Endothelial cell of umbilical vein (primary cell): ENCODE measurements at regions not wholly inside any gene's neighbourhood (a gene's known extent, or its start where the extent isn't known, plus 50 kb on each side); places are given as distances from the start of the nearest gene placed in this dataset.

Source experiments
- BruUV-seq: library from RNA; stranded (reverse); fragments of 400-500 nt; replicated peaks from 2 replicates; lab custom pipeline; 2021; lab: Mats Ljungman, UMichigan
- CTCF ChIA-PET: fragments of 300-600, 350-600 bp; sonication (Branson Sonifier 250); formaldehyde crosslinking; loops from one replicate; lab custom pipeline; 2021; ENCODE audit warnings: antibody characterized with exemption, inconsistent platforms; lab: Charles Lee
- POLR2A ChIA-PET: fragments of 300-600, 350-600 bp; sonication (Branson Sonifier 250); formaldehyde crosslinking; loops from one replicate; lab custom pipeline; 2021; ENCODE audit warnings: antibody characterized with exemption, inconsistent platforms; lab: Charles Lee
- DNase-seq: peaks from one replicate; pipeline ENCODE4 v3.0.0-alpha.2; 2011; ENCODE audit warnings: low read depth, low spot score
- FAIRE-seq: peaks from 2 replicates; lab custom pipeline; 2011; peaks lifted over from hg19 to GRCh38; lab: Jason Lieb, UNC
- H2AFZ ChIP-seq: 2 replicates; pipeline ENCODE4 v1.6.0; 2012; ENCODE audit warnings: low read depth, low read length, control low read depth, inconsistent platforms
- H3K27ac ChIP-seq: 2 replicates; pipeline ENCODE4 v1.5.1; 2011; ENCODE audit warnings: low read depth, mild to moderate bottlenecking, control low read depth, low read length, moderate library complexity; ENCODE audit not compliant: insufficient read depth
- H3K27me3 ChIP-seq, 2 experiments: 2 replicates each; pipeline versions ENCODE4 v1.6.0 to v1.6.1; 2011; ENCODE audit warnings: low read length in 2 of 2, mixed read lengths in 1 of 2; ENCODE audit not compliant: control insufficient read depth in 2 of 2, insufficient read depth in 2 of 2
- H3K36me3 ChIP-seq, 2 experiments: 2 replicates in 1 of 2; 3 replicates in 1 of 2; pipeline ENCODE4 v1.5.1; 2011; ENCODE audit warnings: low read length in 2 of 2, mild to moderate bottlenecking in 1 of 2, moderate library complexity in 1 of 2; ENCODE audit not compliant: control insufficient read depth in 2 of 2, insufficient read depth in 2 of 2; ENCODE audit errors: extremely low read depth in 1 of 2
- H3K4me1 ChIP-seq: 3 replicates; pipeline ENCODE4 v1.5.1; 2011; ENCODE audit warnings: mild to moderate bottlenecking, low read length; ENCODE audit not compliant: control insufficient read depth, insufficient read depth; ENCODE audit errors: extremely low read depth
- H3K4me2 ChIP-seq: 2 replicates; pipeline ENCODE4 v1.6.1; 2011; ENCODE audit warnings: low read length, control low read depth, mixed read lengths; ENCODE audit not compliant: insufficient read depth
- H3K4me3 ChIP-seq, 3 experiments: fragments of 200-600 bp in 1 of 3; sonication (generic), shearing (Covaris generic) in 1 of 3; replicated peaks in 1 of 3; 2 replicates each; pipeline ENCODE4 v1.5.1; 2011 to 2016; ENCODE audit warnings: control low read depth in 3 of 3, low read length in 3 of 3, mild to moderate bottlenecking in 2 of 3, inconsistent platforms in 1 of 3, low read depth in 1 of 3, moderate library complexity in 1 of 3; ENCODE audit not compliant: insufficient read depth in 1 of 3
- H3K79me2 ChIP-seq: 2 replicates; pipeline ENCODE4 v1.6.0; 2012; ENCODE audit warnings: low read length, inconsistent platforms; ENCODE audit not compliant: control insufficient read depth, insufficient read depth
- H3K9ac ChIP-seq: replicated peaks from 2 replicates; pipeline ENCODE3; 2011; ENCODE audit warnings: low read length, control low read depth; ENCODE audit not compliant: insufficient read depth; ENCODE audit errors: extremely low read depth
- H3K9me1 ChIP-seq: replicated peaks from 3 replicates; pipeline ENCODE4 v1.6.0; 2011; ENCODE audit warnings: mild to moderate bottlenecking, low read length; ENCODE audit not compliant: control insufficient read depth, insufficient read depth; ENCODE audit errors: extremely low read depth
- H3K9me3 ChIP-seq: replicated peaks from 2 replicates; pipeline ENCODE4 v1.5.1; 2012; ENCODE audit warnings: low read length, inconsistent platforms; ENCODE audit not compliant: control insufficient read depth, insufficient read depth
- H4K20me1 ChIP-seq: replicated peaks from 2 replicates; pipeline ENCODE3; 2011; ENCODE audit warnings: mild to moderate bottlenecking, low read length; ENCODE audit not compliant: control insufficient read depth, insufficient read depth; ENCODE audit errors: extremely low read depth
- CTCF ChIP-seq, 2 donors: IDR thresholded peaks; 1 replicate in 1 of 2; 2 replicates in 1 of 2; pipeline ENCODE4 v1.5.1; 2011; ENCODE audit warnings: low read length in 2 of 2, mild to moderate bottlenecking in 2 of 2, moderate library complexity in 2 of 2, control low read depth in 1 of 2, inconsistent platforms in 1 of 2, low read depth in 1 of 2; ENCODE audit not compliant: insufficient read depth in 1 of 2; ENCODE audit errors: extremely low read depth in 1 of 2
- EZH2 ChIP-seq: IDR thresholded peaks from 2 replicates; pipeline ENCODE4 v1.6.1; 2012; ENCODE audit warnings: borderline replicate concordance, low read depth, mild to moderate bottlenecking, moderate library complexity, low read length, inconsistent platforms; ENCODE audit not compliant: severe bottlenecking
- FOS ChIP-seq: IDR thresholded peaks from 2 replicates; pipeline ENCODE4 v1.6.1; 2011; ENCODE audit warnings: mild to moderate bottlenecking, low read length, moderate library complexity, borderline replicate concordance; ENCODE audit not compliant: insufficient read depth
- GATA2 ChIP-seq: IDR thresholded peaks from 2 replicates; pipeline ENCODE4 v1.7.0; 2011; ENCODE audit warnings: low read depth, mild to moderate bottlenecking, moderate library complexity, mixed read lengths, low read length; ENCODE audit not compliant: insufficient read length, insufficient read depth
- JUN ChIP-seq: IDR thresholded peaks from 2 replicates; pipeline ENCODE4 v1.6.1; 2011; ENCODE audit warnings: borderline replicate concordance, low read depth; ENCODE audit not compliant: insufficient read length, insufficient read depth
- MAX ChIP-seq: IDR thresholded peaks from 2 replicates; pipeline ENCODE4 v1.6.1; 2011; ENCODE audit not compliant: insufficient read depth, insufficient read length
- MYC ChIP-seq: IDR thresholded peaks from one replicate; pipeline ENCODE4 v1.6.1; 2011; ENCODE audit warnings: mild to moderate bottlenecking, low read depth, low read length
- POLR2A ChIP-seq: IDR thresholded peaks from 2 replicates; pipeline ENCODE4 v1.6.1; 2012; ENCODE audit warnings: low read depth, mild to moderate bottlenecking, control low read depth, low read length
- POLR2AphosphoS5 ChIP-seq: IDR thresholded peaks from 2 replicates; pipeline ENCODE4 v1.6.1; 2012; ENCODE audit warnings: low read depth, mild to moderate bottlenecking, control low read depth, low read length, moderate library complexity; ENCODE audit not compliant: insufficient read depth
- dilution Hi-C: fragments of 300-500 bp; cut with MboI; formaldehyde crosslinking; loops from one replicate; pipeline ENCODE4 v1.15.0; 2019; ENCODE audit warnings: low sequenced_read_pairs; ENCODE audit not compliant: extremely low pct_ligation_motif_present
- intact Hi-C: fragments of 100-400 bp; cut with micrococcal nuclease; formaldehyde crosslinking; loops from one replicate; pipeline ENCODE4 v1.10.0; 2022

GRCh38 chr3:180530276-180530675 lies 71.7 kb upstream of the TTC14 start:
- dilution Hi-C loops (no loop called here), intact Hi-C loops (no loop called here)
- Histone ChIP-seq H3K27ac (no peak overlapping the region), H3K4me3 (no peak overlapping the region), H3K4me1 (no peaks in the 10 kb centered on the region), H2AFZ (no peak overlapping the region), H3K36me3 (no peaks in the 10 kb centered on the region), H3K9me3 (no peaks in the 10 kb centered on the region), H3K27me3 (no peaks in the 10 kb centered on the region), H3K79me2 (no peaks in the 10 kb centered on the region), H3K4me2 (no peak overlapping the region), H3K9ac (no peak overlapping the region), H4K20me1 (no peaks in the 10 kb centered on the region), H3K9me1 (no peaks in the 10 kb centered on the region)
- no TSS peak for BruUV-seq
- no peak for FAIRE-seq
- no peak for DNase-seq
- ChIA-PET POLR2A (no interaction called here), CTCF (interaction anchor here (0.6 kb wide), 1 partner anchor 8 kb away, joined by 3 read pairs; no protein-coding TSS in a partner anchor)
- no peak for TF ChIP-seq FOS
- no peak for TF ChIP-seq EZH2
- TF ChIP-seq MAX, result no peak
- no peak for TF ChIP-seq JUN
- TF ChIP-seq MYC, result no peak
- TF ChIP-seq CTCF (IDR thresholded peaks at IDR 0.05; ENCODE audit: extremely low read depth in 1 of 2, insufficient read depth in 1 of 2, low read depth in 1 of 2, low read length in 2 of 2), result no peak
- TF ChIP-seq GATA2, result no peak
- no peak for TF ChIP-seq POLR2A
- TF ChIP-seq POLR2AphosphoS5, result no peak
